Inferior parietal cortex (tissue), 1 donor: ENCODE measurements at regions not wholly inside any gene's neighbourhood (a gene's known extent, or its start where the extent isn't known, plus 50 kb on each side); places are given as distances from the start of the nearest gene placed in this dataset.

Source experiments
- DNase-seq: peaks from one replicate; pipeline ENCODE4 v3.0.0-alpha.2; 2016; ENCODE audit errors: extremely low spot score

- DNase-seq = no peak
Measured at GRCh38 chr5:38207343-38207742, 51.0 kb upstream of the EGFLAM start.

- no peak for DNase-seq
Measured at GRCh38 chr5:38202741-38203140, 55.6 kb upstream of the EGFLAM start.

- DNase-seq = no peak
Measured at GRCh38 chr5:38200872-38201557, 57.3 kb upstream of the EGFLAM start.

- no peak for DNase-seq
Measured at GRCh38 chr5:38197118-38197517, 61.2 kb upstream of the EGFLAM start.

GRCh38 chr5:38193015-38193581 is 65.3 kb upstream of the EGFLAM start:
- peak; percentile 84 for DNase-seq

- no peak for DNase-seq
Measured at GRCh38 chr5:38191693-38192092, 66.7 kb upstream of the EGFLAM start.

GRCh38 chr5:38190111-38190510 is 68.2 kb upstream of the EGFLAM start:
- no peak for DNase-seq

- no peak for DNase-seq
Measured at GRCh38 chr5:38189081-38189504, 69.3 kb upstream of the EGFLAM start.

GRCh38 chr5:38188591-38188990 is 69.8 kb upstream of the EGFLAM start:
- DNase-seq = no peak

- DNase-seq = no peak
Measured at GRCh38 chr5:38187532-38187931, 70.8 kb upstream of the EGFLAM start.

GRCh38 chr5:38184627-38185026 is 73.7 kb upstream of the EGFLAM start:
- DNase-seq = no peak

- DNase-seq = no peak
Measured at GRCh38 chr5:38182991-38183390, 75.4 kb upstream of the EGFLAM start.

- DNase-seq = no peak
Measured at GRCh38 chr5:38168029-38168428, 90.3 kb upstream of the EGFLAM start.

- DNase-seq = no peak
Measured at GRCh38 chr5:38167562-38167996, 90.8 kb upstream of the EGFLAM start.

- DNase-seq = no peak
Measured at GRCh38 chr5:38166832-38167231, 91.5 kb upstream of the EGFLAM start.

GRCh38 chr5:38165435-38165834 is 92.9 kb upstream of the EGFLAM start:
- no peak for DNase-seq

- no peak for DNase-seq
Measured at GRCh38 chr5:38164776-38165399, 93.5 kb upstream of the EGFLAM start.

- DNase-seq = no peak
Measured at GRCh38 chr5:38163636-38164237, 94.6 kb upstream of the EGFLAM start.

- DNase-seq = no peak
Measured at GRCh38 chr5:38162625-38163024, 95.7 kb upstream of the EGFLAM start.

GRCh38 chr5:38157024-38157423 is 101.3 kb upstream of the EGFLAM start:
- DNase-seq = no peak

GRCh38 chr5:38154615-38155204 is 103.6 kb upstream of the EGFLAM start:
- no peak for DNase-seq

GRCh38 chr5:38151878-38152277 is 106.5 kb upstream of the EGFLAM start:
- DNase-seq = no peak
